NCI-H1105 treated with DMSO at 0.1 percent for 48 hours (cell line): ENCODE measurements at regions not wholly inside any gene's neighbourhood (a gene's known extent, or its start where the extent isn't known, plus 50 kb on each side); places are given as distances from the start of the nearest gene placed in this dataset.
"Not testable (repeated sequence)": the region's sequence is repeated elsewhere in the genome, so short reads cannot be mapped to it uniquely, and the experiment has no call there.

ENCODE experiments used
- DNase-seq: peaks from one replicate; lab custom pipeline; 2025; lab: John Stamatoyannopoulos, UW

GRCh38 chr6:137933696-137934095 lies 66.6 kb downstream of the TNFAIP3 start:
- no peak for DNase-seq

- DNase-seq = no peak
These were observed 69.7 kb downstream of the TNFAIP3 start for GRCh38 chr6:137936798-137937197.

- DNase-seq = no peak
These were observed 70.8 kb downstream of the TNFAIP3 start for GRCh38 chr6:137937834-137938233.

GRCh38 chr6:137938770-137939379 lies 71.8 kb downstream of the TNFAIP3 start:
- DNase-seq = no peak

- no peak for DNase-seq
These were observed 74.9 kb downstream of the TNFAIP3 start for GRCh38 chr6:137941995-137942394.

- DNase-seq = no peak
These were observed 75.7 kb downstream of the TNFAIP3 start for GRCh38 chr6:137942736-137943135.

- DNase-seq = not testable (repeated sequence)
These were observed 77.3 kb downstream of the TNFAIP3 start for GRCh38 chr6:137944381-137944780.

- peak; percentile 57 for DNase-seq
These were observed 77.9 kb downstream of the TNFAIP3 start for GRCh38 chr6:137944793-137945498.

- DNase-seq = no peak
These were observed 82.8 kb downstream of the TNFAIP3 start for GRCh38 chr6:137949686-137950390.

- DNase-seq = no peak
These were observed 83.5 kb downstream of the TNFAIP3 start for GRCh38 chr6:137950581-137950980.

- no peak for DNase-seq
These were observed 84.1 kb downstream of the TNFAIP3 start for GRCh38 chr6:137951064-137951597.

- DNase-seq = no peak
These were observed 85.2 kb downstream of the TNFAIP3 start for GRCh38 chr6:137952247-137952646.

GRCh38 chr6:137953761-137954160 lies 86.7 kb downstream of the TNFAIP3 start:
- DNase-seq = no peak

GRCh38 chr6:137954253-137954652 lies 87.2 kb downstream of the TNFAIP3 start:
- DNase-seq = no peak

- no peak for DNase-seq
These were observed 89.0 kb downstream of the TNFAIP3 start for GRCh38 chr6:137956098-137956488.

- no peak for DNase-seq
These were observed 90.4 kb downstream of the TNFAIP3 start for GRCh38 chr6:137957471-137957870.

GRCh38 chr6:137958811-137959565 lies 91.9 kb downstream of the TNFAIP3 start:
- no peak for DNase-seq

GRCh38 chr6:137962725-137963124 lies 95.7 kb downstream of the TNFAIP3 start:
- no peak for DNase-seq

- no peak for DNase-seq
These were observed 97.8 kb downstream of the TNFAIP3 start for GRCh38 chr6:137964876-137965275.

- no peak for DNase-seq
These were observed 100.8 kb downstream of the TNFAIP3 start for GRCh38 chr6:137967689-137968454.

- DNase-seq = no peak
These were observed 101.4 kb downstream of the TNFAIP3 start for GRCh38 chr6:137968455-137968804.

- DNase-seq = no peak
These were observed 101.8 kb downstream of the TNFAIP3 start for GRCh38 chr6:137968901-137969300.
